Tibial artery (tissue), 4 donors: ENCODE measurements at regions not wholly inside any gene's neighbourhood (a gene's known extent, or its start where the extent isn't known, plus 50 kb on each side); places are given as distances from the start of the nearest gene placed in this dataset.

Source experiments
- DNase-seq, 2 donors: peaks; one replicate each; pipeline ENCODE4 v3.0.0-alpha.2; 2019
- H3K27ac ChIP-seq, 2 donors: fragments of 200-600 bp; sonication (generic) in 1 of 2; 1 replicate in 1 of 2; 2 replicates in 1 of 2; pipeline ENCODE4 v1.5.1; 2018 to 2019; ENCODE audit warnings: mild to moderate bottlenecking in 1 of 2
- H3K27me3 ChIP-seq, 2 donors: fragments of 200-600 bp; sonication (generic) in 1 of 2; one replicate each; pipeline versions ENCODE4 v1.5.1 to v1.6.0; 2016 to 2019
- H3K36me3 ChIP-seq, 3 donors: fragments of 200-600 bp; sonication (generic) in 2 of 3; one replicate each; pipeline ENCODE4 v1.5.1; 2016 to 2019; ENCODE audit warnings: mild to moderate bottlenecking in 2 of 3
- H3K4me1 ChIP-seq, 4 donors: fragments of 200-600 bp; sonication (generic) in 2 of 4; 1 replicate in 3 of 4; 2 replicates in 1 of 4; pipeline ENCODE4 v1.5.1; 2016 to 2019
- H3K4me3 ChIP-seq, 2 donors: fragments of 200-600 bp; sonication (generic) in 1 of 2; 1 replicate in 1 of 2; 2 replicates in 1 of 2; pipeline ENCODE4 v1.5.1; 2018 to 2019; ENCODE audit warnings: mild to moderate bottlenecking in 2 of 2
- H3K9me3 ChIP-seq, 3 donors: fragments of 200-600 bp; sonication (generic) in 1 of 3; one replicate each; pipeline ENCODE4 v1.5.1; 2016 to 2019
- CTCF ChIP-seq, 2 experiments: fragments of 200-600 bp in 1 of 2; fragments of 450-650 bp in 1 of 2; IDR thresholded peaks; one replicate each; pipeline ENCODE4 v1.5.1; 2017 to 2019; ENCODE audit warnings: antibody characterized with exemption in 2 of 2, mild to moderate bottlenecking in 1 of 2, moderate library complexity in 1 of 2
- intact Hi-C: fragments of 100-400 bp; cut with DNase I; formaldehyde crosslinking; loops from one replicate; pipeline ENCODE4 v1.15.0; 2023; ENCODE audit warnings: low total_unique reads

- no peak for DNase-seq
- no peaks in the 10 kb centered on the region for H3K36me3 ChIP-seq
- no peak overlapping the region for H3K27ac ChIP-seq
- H3K4me3 ChIP-seq: no peak overlapping the region
- no peaks in the 10 kb centered on the region for H3K27me3 ChIP-seq
- H3K4me1 ChIP-seq: no peaks in the 10 kb centered on the region
- H3K9me3 ChIP-seq: no peaks in the 10 kb centered on the region
- intact Hi-C loops: no loop called here
- no peak for TF ChIP-seq CTCF (IDR thresholded peaks at IDR 0.05)
Observed at GRCh38 chrX:45447331-45447730, 246.7 kb upstream of the DIPK2B start.

GRCh38 chrX:45445745-45446412, 245.2 kb upstream of the DIPK2B start:
- Histone ChIP-seq H3K9me3 (no peaks in the 10 kb centered on the region), H3K4me3 (no peak overlapping the region), H3K27ac (peak overlapping the region in 1 of 2 donors; percentile 17), H3K27me3 (no peaks in the 10 kb centered on the region), H3K4me1 (no peaks in the 10 kb centered on the region), H3K36me3 (no peaks in the 10 kb centered on the region)
- TF ChIP-seq CTCF (IDR thresholded peaks at IDR 0.05): no peak
- DNase-seq: no peak
- intact Hi-C loops: no loop called here

GRCh38 chrX:45437186-45437585, 236.5 kb upstream of the DIPK2B start:
- intact Hi-C loops: no loop called here
- H3K4me3 ChIP-seq: no peak overlapping the region
- no peak overlapping the region for H3K27ac ChIP-seq
- H3K27me3 ChIP-seq: no peaks in the 10 kb centered on the region
- H3K9me3 ChIP-seq: no peaks in the 10 kb centered on the region
- H3K36me3 ChIP-seq: no peaks in the 10 kb centered on the region
- TF ChIP-seq CTCF (IDR thresholded peaks at IDR 0.05): no peak
- no peak for DNase-seq
- H3K4me1 ChIP-seq: no peaks in the 10 kb centered on the region

- intact Hi-C loops: no loop called here
- DNase-seq: no peak
- H3K27me3 ChIP-seq: no peaks in the 10 kb centered on the region
- no peaks in the 10 kb centered on the region for H3K4me1 ChIP-seq
- no peaks in the 10 kb centered on the region for H3K9me3 ChIP-seq
- TF ChIP-seq CTCF (IDR thresholded peaks at IDR 0.05): no peak
- H3K36me3 ChIP-seq: no peaks in the 10 kb centered on the region
- H3K4me3 ChIP-seq: no peak overlapping the region
- H3K27ac ChIP-seq: no peak overlapping the region
Observed at GRCh38 chrX:45435481-45435880, 234.8 kb upstream of the DIPK2B start.

- no peaks in the 10 kb centered on the region for H3K9me3 ChIP-seq
- intact Hi-C loops: no loop called here
- no peak for DNase-seq
Observed at GRCh38 chrX:45434231-45434630, 233.6 kb upstream of the DIPK2B start.

More at GRCh38 chrX:45434231-45434630, 233.6 kb upstream of the DIPK2B start:
- no peak overlapping the region for H3K27ac ChIP-seq
- no peak overlapping the region for H3K4me3 ChIP-seq
- TF ChIP-seq CTCF (IDR thresholded peaks at IDR 0.05): no peak
- H3K4me1 ChIP-seq: no peaks in the 10 kb centered on the region
- no peaks in the 10 kb centered on the region for H3K36me3 ChIP-seq
- H3K27me3 ChIP-seq: no peaks in the 10 kb centered on the region
